Naive thymus-derived CD4-positive, alpha-beta T cell (primary cell): ENCODE measurements at regions not wholly inside any gene's neighbourhood (a gene's known extent, or its start where the extent isn't known, plus 50 kb on each side); places are given as distances from the start of the nearest gene placed in this dataset.

ENCODE experiments used
- ATAC-seq: fragments of 150-1000 bp; cut with Tn5 transposase; 2 replicates; pipeline ENCODE4 v1.10.0; 2021; ENCODE audit warnings: mild to moderate bottlenecking, moderate library complexity
- CTCF ChIA-PET: fragments of 350-600 bp; sonication (Branson Sonifier 250); formaldehyde crosslinking; loops from one replicate; lab custom pipeline; 2021; ENCODE audit warnings: antibody characterized with exemption; lab: Charles Lee
- POLR2A ChIA-PET: fragments of 350-600 bp; sonication (Branson Sonifier 250); formaldehyde crosslinking; loops from one replicate; lab custom pipeline; 2021; ENCODE audit warnings: antibody characterized with exemption, inconsistent platforms; lab: Charles Lee
- DNase-seq, 9 donors: peaks; one replicate each; pipeline versions ENCODE4 v3.0.0 to v3.0.0-alpha.2; 2020 to 2022; ENCODE audit warnings: mixed read lengths in 1 of 9
- H3K27ac ChIP-seq: one replicate; pipeline ENCODE4 v1.7.0; 2013; ENCODE audit warnings: mild to moderate bottlenecking, low read depth, low read length, moderate library complexity
- H3K27me3 ChIP-seq, 2 donors: one replicate each; pipeline ENCODE4 v1.7.0; 2013; ENCODE audit warnings: low read length in 2 of 2, mild to moderate bottlenecking in 2 of 2, moderate library complexity in 2 of 2; ENCODE audit not compliant: control insufficient read depth in 2 of 2, insufficient read depth in 2 of 2
- H3K36me3 ChIP-seq, 3 experiments: 1 replicate in 2 of 3; 2 replicates in 1 of 3; pipeline ENCODE4 v1.7.0; 2013; ENCODE audit warnings: low read length in 3 of 3, mild to moderate bottlenecking in 3 of 3, moderate library complexity in 1 of 3; ENCODE audit not compliant: insufficient read depth in 3 of 3, control insufficient read depth in 2 of 3
- H3K4me1 ChIP-seq, 2 donors: one replicate each; pipeline ENCODE4 v1.7.0; 2013; ENCODE audit warnings: low read length in 2 of 2, mild to moderate bottlenecking in 2 of 2, moderate library complexity in 1 of 2; ENCODE audit not compliant: control insufficient read depth in 2 of 2, insufficient read depth in 2 of 2
- H3K4me3 ChIP-seq: 2 replicates; pipeline ENCODE4 v1.7.0; 2013; ENCODE audit warnings: mild to moderate bottlenecking, low read length
- H3K9me3 ChIP-seq, 3 experiments: 1 replicate in 2 of 3; 2 replicates in 1 of 3; pipeline ENCODE4 v1.7.0; 2013; ENCODE audit warnings: low read length in 3 of 3; ENCODE audit not compliant: control insufficient read depth in 2 of 3
- H3K27ac Mint-ChIP-seq, 9 donors: one replicate each; pipeline ENCODE4 v1.8.0; 2020 to 2022; ENCODE audit warnings: mixed read lengths in 9 of 9, mild to moderate bottlenecking in 8 of 9, moderate library complexity in 5 of 9, inconsistent platforms in 2 of 9
- H3K27me3 Mint-ChIP-seq, 5 donors: one replicate each; pipeline ENCODE4 v1.8.0; 2021 to 2022; ENCODE audit warnings: mixed read lengths in 5 of 5, mild to moderate bottlenecking in 1 of 5
- H3K36me3 Mint-ChIP-seq, 5 donors: one replicate each; pipeline ENCODE4 v1.8.0; 2020 to 2022; ENCODE audit warnings: mixed read lengths in 5 of 5, mild to moderate bottlenecking in 3 of 5, inconsistent platforms in 1 of 5
- H3K4me1 Mint-ChIP-seq, 7 donors: one replicate each; pipeline ENCODE4 v1.8.0; 2020 to 2022; ENCODE audit warnings: mixed read lengths in 7 of 7, mild to moderate bottlenecking in 3 of 7, inconsistent platforms in 1 of 7
- H3K4me3 Mint-ChIP-seq, 10 donors: one replicate each; pipeline ENCODE4 v1.8.0; 2020 to 2022; ENCODE audit warnings: mild to moderate bottlenecking in 10 of 10, mixed read lengths in 10 of 10, moderate library complexity in 6 of 10, inconsistent platforms in 2 of 10
- H3K9me3 Mint-ChIP-seq, 11 donors: one replicate each; pipeline ENCODE4 v1.8.0; 2020 to 2022; ENCODE audit warnings: mixed read lengths in 11 of 11, mild to moderate bottlenecking in 4 of 11, inconsistent platforms in 1 of 11, moderate library complexity in 1 of 11
- intact Hi-C, 2 donors: fragments of 100-400 bp; cut with micrococcal nuclease; formaldehyde crosslinking; loops; one replicate each; pipeline ENCODE4 v1.15.1; 2023

DNA sequence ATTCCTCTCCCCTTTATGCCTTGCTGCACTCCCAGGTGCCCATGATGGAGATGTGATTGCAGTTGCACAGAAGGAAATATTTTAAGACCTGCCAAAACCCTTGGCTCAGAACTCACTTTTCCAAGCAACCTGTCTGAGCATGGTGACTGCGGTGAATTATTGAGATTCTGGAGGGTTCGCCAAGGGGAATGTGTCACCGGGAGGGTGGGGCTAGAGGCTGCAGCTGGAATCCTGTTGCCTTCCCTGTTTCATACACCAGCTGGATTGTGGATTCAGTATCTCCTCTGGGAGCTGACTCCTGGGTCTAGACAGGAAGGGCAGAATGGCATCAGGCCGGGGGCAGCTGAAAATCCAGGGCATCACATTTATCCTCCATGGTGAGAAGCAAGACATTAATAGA is 527.2 kb downstream of the TMEM114 start:
- Histone ChIP-seq H3K4me1 (no peaks in the 10 kb centered on the region), H3K4me3 (no peak overlapping the region), H3K36me3 (no peaks in the 10 kb centered on the region), H3K9me3 (peaks cover 0 to 17% (median 0%) of the 10 kb centered on the region in 3 experiments), H3K27me3 (no peaks in the 10 kb centered on the region), H3K27ac (no peak overlapping the region)
- DNase-seq (no peak), ATAC-seq (no peak)
- Mint-ChIP-seq H3K4me1 (no peaks in the 10 kb centered on the region), H3K27ac (no peak overlapping the region), H3K36me3 (peaks cover 0 to 10% (median 0%) of the 10 kb centered on the region in 5 donors), H3K9me3 (peaks cover 11 to 39% (median 22%) of the 10 kb centered on the region in 11 donors), H3K4me3 (no peak overlapping the region), H3K27me3 (no peaks in the 10 kb centered on the region)
- intact Hi-C loops, result no loop called here
- CTCF ChIA-PET, result no interaction called here
- POLR2A ChIA-PET, result no interaction called here

DNA sequence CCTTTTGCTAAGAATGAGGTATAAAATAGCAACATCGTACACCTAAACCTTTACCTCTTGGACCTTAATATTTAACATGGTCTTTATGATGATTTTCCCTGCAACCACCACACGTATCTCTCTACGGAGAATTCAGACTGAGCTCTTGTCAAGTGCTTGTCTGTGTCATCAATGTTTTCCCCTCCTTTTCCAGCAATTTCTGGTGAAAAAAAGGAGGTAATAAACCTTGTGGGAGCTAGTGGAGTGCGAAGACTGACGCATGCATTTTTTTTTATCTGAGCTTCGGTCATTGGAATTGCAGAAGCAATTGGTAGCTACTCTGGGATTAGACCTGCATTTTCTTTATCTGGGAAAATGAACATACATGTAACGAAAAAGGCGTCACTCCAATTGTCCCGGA is 527.6 kb downstream of the TMEM114 start:
- ChIA-PET POLR2A (no interaction called here), CTCF (no interaction called here)
- Mint-ChIP-seq H3K27ac (no peak overlapping the region), H3K27me3 (no peaks in the 10 kb centered on the region), H3K9me3 (peaks cover 11 to 37% (median 21%) of the 10 kb centered on the region in 11 donors), H3K4me1 (no peaks in the 10 kb centered on the region), H3K4me3 (no peak overlapping the region), H3K36me3 (peaks cover 0 to 10% (median 0%) of the 10 kb centered on the region in 5 donors)
- peaks cover 0 to 17% (median 0%) of the 10 kb centered on the region in 3 experiments for H3K9me3 ChIP-seq
- H3K4me1 ChIP-seq, result no peaks in the 10 kb centered on the region
- no peaks in the 10 kb centered on the region for H3K27me3 ChIP-seq
- no peak overlapping the region for H3K27ac ChIP-seq
- DNase-seq (no peak), ATAC-seq (no peak)
- H3K4me3 ChIP-seq, result no peak overlapping the region
- no peaks in the 10 kb centered on the region for H3K36me3 ChIP-seq
- intact Hi-C loops, result no loop called here

DNA sequence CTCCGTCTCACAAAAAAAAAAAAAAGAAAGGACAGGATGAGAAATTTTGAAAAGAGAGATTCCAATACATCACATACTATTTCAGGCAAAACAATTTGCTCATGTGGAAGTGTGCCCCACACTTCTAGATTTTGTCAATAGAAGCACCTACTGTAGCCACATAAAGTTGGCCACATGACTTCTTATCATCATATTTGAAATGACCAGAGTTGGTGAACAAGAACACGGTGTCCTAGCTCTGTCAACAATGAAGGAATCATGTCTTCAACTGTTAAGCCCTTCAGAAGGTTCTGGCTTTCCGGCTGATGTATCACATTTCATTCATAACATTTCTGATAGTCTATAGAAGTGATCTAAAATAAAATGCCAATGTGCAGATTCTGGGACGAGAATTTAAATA is 534.5 kb downstream of the TMEM114 start:
- Histone ChIP-seq H3K36me3 (no peaks in the 10 kb centered on the region), H3K27me3 (no peaks in the 10 kb centered on the region), H3K9me3 (no peaks in the 10 kb centered on the region), H3K27ac (no peak overlapping the region), H3K4me1 (no peaks in the 10 kb centered on the region), H3K4me3 (no peak overlapping the region)
- H3K4me1 Mint-ChIP-seq, result no peaks in the 10 kb centered on the region
- peaks cover 0 to 6% (median 0%) of the 10 kb centered on the region in 5 donors for H3K36me3 Mint-ChIP-seq
- peaks cover 3 to 18% (median 9%) of the 10 kb centered on the region in 11 donors for H3K9me3 Mint-ChIP-seq
- H3K4me3 Mint-ChIP-seq, result no peak overlapping the region
- POLR2A ChIA-PET, result no interaction called here
- no peak for DNase-seq
- intact Hi-C loops, result no loop called here
- H3K27ac Mint-ChIP-seq, result no peak overlapping the region
- no peak for ATAC-seq
- CTCF ChIA-PET, result no interaction called here
- H3K27me3 Mint-ChIP-seq, result no peaks in the 10 kb centered on the region

DNA sequence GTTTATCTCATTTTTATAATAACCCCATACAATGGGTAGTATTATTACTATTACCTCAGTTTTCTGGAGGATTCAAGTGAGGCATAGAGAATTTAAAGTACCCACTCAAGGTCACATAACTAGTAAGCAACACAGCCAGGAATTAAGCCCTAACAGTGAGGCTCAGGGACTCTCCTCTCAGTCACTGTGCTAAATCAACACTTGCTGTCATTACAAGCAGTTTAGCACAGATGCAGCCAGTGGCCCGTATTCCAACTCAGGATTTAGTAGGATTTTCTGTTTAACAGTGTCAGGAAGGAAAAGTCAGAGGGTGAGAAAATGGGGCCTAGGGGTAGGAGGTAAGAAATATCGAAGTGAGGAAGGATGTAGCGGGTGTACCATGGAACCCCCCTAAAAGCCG is 536.9 kb downstream of the TMEM114 start:
- intact Hi-C loops, result no loop called here
- ATAC-seq, result no peak
- no peak overlapping the region for H3K4me3 ChIP-seq
- no peaks in the 10 kb centered on the region for H3K27me3 Mint-ChIP-seq
- H3K27ac Mint-ChIP-seq, result no peak overlapping the region
- H3K4me3 Mint-ChIP-seq, result no peak overlapping the region
- H3K36me3 Mint-ChIP-seq, result peaks cover 0 to 6% (median 0%) of the 10 kb centered on the region in 5 donors
- CTCF ChIA-PET, result no interaction called here
- no peaks in the 10 kb centered on the region for H3K9me3 ChIP-seq
- no peak overlapping the region for H3K27ac ChIP-seq
- no peaks in the 10 kb centered on the region for H3K4me1 ChIP-seq
- no peaks in the 10 kb centered on the region for H3K27me3 ChIP-seq
- no peaks in the 10 kb centered on the region for H3K36me3 ChIP-seq
- H3K4me1 Mint-ChIP-seq, result no peaks in the 10 kb centered on the region
- DNase-seq, result no peak
- POLR2A ChIA-PET, result no interaction called here
- peaks cover 5 to 20% (median 9%) of the 10 kb centered on the region in 11 donors for H3K9me3 Mint-ChIP-seq

DNA sequence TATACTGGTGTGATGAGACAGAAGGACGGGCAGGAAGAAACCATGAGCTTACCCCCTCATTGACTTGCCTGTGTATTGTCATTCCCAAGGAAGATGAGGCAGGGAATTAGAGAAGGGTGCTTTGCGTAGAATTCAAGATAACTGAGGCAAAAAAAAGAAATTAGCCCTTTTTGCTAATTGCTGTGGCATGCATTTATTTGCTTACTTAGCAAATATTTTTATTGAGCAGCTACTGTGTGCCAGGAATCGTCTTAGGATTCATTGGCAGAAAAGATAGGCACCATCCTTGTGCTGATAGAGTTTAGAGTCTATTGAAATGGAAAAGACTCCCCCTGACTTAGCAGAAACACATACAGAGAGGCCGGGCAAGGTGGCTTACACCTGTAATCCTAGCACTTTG is 541.9 kb downstream of the TMEM114 start:
- no peaks in the 10 kb centered on the region for H3K27me3 ChIP-seq
- no peaks in the 10 kb centered on the region for H3K27me3 Mint-ChIP-seq
- no peak for ATAC-seq
- H3K27ac Mint-ChIP-seq, result no peak overlapping the region
- H3K4me3 ChIP-seq, result no peak overlapping the region
- DNase-seq, result no peak
- H3K36me3 Mint-ChIP-seq, result peaks cover 0 to 8% (median 0%) of the 10 kb centered on the region in 5 donors
- CTCF ChIA-PET, result no interaction called here
- POLR2A ChIA-PET, result no interaction called here
- H3K9me3 Mint-ChIP-seq, result peaks cover 4 to 38% (median 19%) of the 10 kb centered on the region in 11 donors
- no peaks in the 10 kb centered on the region for H3K36me3 ChIP-seq
- H3K4me1 Mint-ChIP-seq, result no peaks in the 10 kb centered on the region
- H3K27ac ChIP-seq, result no peak overlapping the region
- no peaks in the 10 kb centered on the region for H3K4me1 ChIP-seq
- intact Hi-C loops, result no loop called here
- H3K4me3 Mint-ChIP-seq, result no peak overlapping the region
- H3K9me3 ChIP-seq, result no peaks in the 10 kb centered on the region

DNA sequence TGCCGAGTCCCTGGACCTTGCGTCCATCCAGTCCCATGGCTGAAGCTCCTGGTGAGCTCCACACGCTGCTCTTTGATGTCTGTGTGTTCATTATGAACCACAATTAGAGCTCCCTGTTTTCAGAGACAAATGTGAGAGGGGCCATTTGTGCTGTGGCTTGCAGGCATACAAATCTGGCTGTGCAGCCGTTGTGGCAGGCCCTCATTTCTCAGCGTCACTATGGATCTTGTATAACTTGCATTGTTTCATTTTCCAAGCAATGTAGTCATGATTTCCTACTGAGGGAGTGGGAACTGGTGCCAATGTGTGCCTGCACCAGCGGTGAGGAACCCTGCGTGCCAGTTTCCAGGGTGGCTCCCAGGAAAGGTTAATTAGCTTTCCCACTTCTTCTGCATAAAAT is 542.6 kb downstream of the TMEM114 start:
- Mint-ChIP-seq H3K9me3 (peaks cover 4 to 39% (median 19%) of the 10 kb centered on the region in 11 donors), H3K4me1 (no peaks in the 10 kb centered on the region), H3K4me3 (no peak overlapping the region), H3K36me3 (peaks cover 0 to 8% (median 0%) of the 10 kb centered on the region in 5 donors), H3K27ac (no peak overlapping the region), H3K27me3 (no peaks in the 10 kb centered on the region)
- H3K9me3 ChIP-seq, result no peaks in the 10 kb centered on the region
- no peaks in the 10 kb centered on the region for H3K27me3 ChIP-seq
- H3K36me3 ChIP-seq, result no peaks in the 10 kb centered on the region
- no peak overlapping the region for H3K27ac ChIP-seq
- intact Hi-C loops, result no loop called here
- ATAC-seq (no peak), DNase-seq (no peak)
- H3K4me3 ChIP-seq, result no peak overlapping the region
- ChIA-PET CTCF (no interaction called here), POLR2A (no interaction called here)
- H3K4me1 ChIP-seq, result no peaks in the 10 kb centered on the region

DNA sequence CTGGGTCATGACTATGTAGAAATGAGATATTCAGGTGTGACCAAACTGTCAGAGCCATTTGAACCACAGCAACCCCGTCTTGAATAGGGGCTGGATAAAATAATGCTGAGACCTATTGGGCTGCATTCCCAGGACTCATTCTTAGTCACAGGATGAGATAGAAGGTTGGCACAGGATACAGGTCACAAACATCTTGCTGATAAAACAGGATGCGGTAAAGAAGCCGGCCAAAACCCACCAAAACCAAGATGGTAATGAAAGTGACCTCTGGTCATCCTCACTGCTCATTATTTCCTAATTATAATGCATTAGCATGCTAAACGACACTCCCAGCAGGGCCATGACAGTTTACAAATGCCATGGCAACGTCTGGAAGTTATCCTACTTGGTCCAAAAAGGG is 545.5 kb downstream of the TMEM114 start:
- Mint-ChIP-seq H3K27me3 (no peaks in the 10 kb centered on the region), H3K9me3 (peaks cover 0 to 36% (median 10%) of the 10 kb centered on the region in 11 donors), H3K4me1 (no peaks in the 10 kb centered on the region), H3K27ac (no peak overlapping the region), H3K4me3 (no peak overlapping the region), H3K36me3 (peaks cover 0 to 8% (median 0%) of the 10 kb centered on the region in 5 donors)
- intact Hi-C loops, result no loop called here
- Histone ChIP-seq H3K9me3 (no peaks in the 10 kb centered on the region), H3K36me3 (no peaks in the 10 kb centered on the region), H3K27ac (no peak overlapping the region), H3K27me3 (no peaks in the 10 kb centered on the region), H3K4me3 (no peak overlapping the region), H3K4me1 (no peaks in the 10 kb centered on the region)
- ATAC-seq (no peak), DNase-seq (no peak)
- ChIA-PET CTCF (no interaction called here), POLR2A (no interaction called here)
